ENCODE measurements at regions not wholly inside any gene's neighbourhood (a gene's known extent, or its start where the extent isn't known, plus 50 kb on each side); places are given as distances from the start of the nearest gene placed in this dataset.

DNA sequence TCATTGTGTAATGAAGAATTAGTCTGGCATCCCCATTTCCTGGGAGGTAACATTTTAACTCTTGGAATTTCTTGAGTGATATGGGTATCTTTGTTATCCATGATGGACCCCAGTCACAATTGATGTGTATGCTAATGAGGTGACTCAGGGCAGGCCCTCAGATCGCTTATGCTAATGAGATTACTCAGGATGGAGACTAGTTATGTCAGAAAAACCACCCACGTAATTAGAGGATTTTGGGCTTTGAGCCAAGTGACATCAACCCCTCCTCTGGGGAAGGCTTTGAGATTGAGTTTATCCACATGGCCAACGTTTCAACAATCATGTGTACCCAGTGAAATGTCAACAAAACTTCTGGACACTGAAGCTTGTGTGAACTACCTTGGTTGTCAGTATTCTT lies 772.7 kb downstream of the STPG2 start:
- H3K4me3 ChIP-seq (ENCODE audit: low read length), result no peak overlapping the region
- TF ChIP-seq, protein P1, sequence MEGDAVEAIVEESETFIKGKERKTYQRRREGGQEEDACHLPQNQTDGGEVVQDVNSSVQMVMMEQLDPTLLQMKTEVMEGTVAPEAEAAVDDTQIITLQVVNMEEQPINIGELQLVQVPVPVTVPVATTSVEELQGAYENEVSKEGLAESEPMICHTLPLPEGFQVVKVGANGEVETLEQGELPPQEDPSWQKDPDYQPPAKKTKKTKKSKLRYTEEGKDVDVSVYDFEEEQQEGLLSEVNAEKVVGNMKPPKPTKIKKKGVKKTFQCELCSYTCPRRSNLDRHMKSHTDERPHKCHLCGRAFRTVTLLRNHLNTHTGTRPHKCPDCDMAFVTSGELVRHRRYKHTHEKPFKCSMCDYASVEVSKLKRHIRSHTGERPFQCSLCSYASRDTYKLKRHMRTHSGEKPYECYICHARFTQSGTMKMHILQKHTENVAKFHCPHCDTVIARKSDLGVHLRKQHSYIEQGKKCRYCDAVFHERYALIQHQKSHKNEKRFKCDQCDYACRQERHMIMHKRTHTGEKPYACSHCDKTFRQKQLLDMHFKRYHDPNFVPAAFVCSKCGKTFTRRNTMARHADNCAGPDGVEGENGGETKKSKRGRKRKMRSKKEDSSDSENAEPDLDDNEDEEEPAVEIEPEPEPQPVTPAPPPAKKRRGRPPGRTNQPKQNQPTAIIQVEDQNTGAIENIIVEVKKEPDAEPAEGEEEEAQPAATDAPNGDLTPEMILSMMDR (IDR thresholded peaks at IDR 0.05; ENCODE audit: insufficient read depth, low read depth, low read length, missing control alignments), result no peak
- peak; percentile 56 for DNase-seq (ENCODE audit: low read depth)

DNA sequence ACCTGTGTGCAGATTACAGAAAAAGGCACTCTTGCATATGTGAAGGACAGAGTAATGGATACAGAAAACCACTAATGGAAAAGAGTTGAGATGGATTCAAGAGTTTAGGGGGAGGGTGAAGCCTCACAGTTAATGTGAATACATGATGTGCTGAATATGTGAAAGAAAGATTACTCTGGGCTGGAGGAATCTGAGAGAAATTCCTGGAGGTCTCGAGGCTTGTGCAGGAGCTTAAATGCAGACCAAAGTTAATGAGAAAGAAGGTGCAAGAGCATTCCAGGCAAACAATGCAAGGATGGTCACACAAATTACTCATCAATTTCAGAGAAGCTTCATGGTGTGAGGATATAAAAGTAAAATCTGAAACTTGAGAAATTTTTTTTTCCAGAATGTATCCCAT lies 768.8 kb downstream of the STPG2 start:
- H3K4me3 ChIP-seq (ENCODE audit: low read length), result no peak overlapping the region
- TF ChIP-seq, protein P1 (IDR thresholded peaks at IDR 0.05; ENCODE audit: insufficient read depth, low read depth, low read length, missing control alignments), result no peak
- no peak for DNase-seq (ENCODE audit: low read depth)

- DNase-seq (ENCODE audit: low read depth), result no peak
- no peak overlapping the region for H3K4me3 ChIP-seq (ENCODE audit: low read length)
- TF ChIP-seq, protein P1 (IDR thresholded peaks at IDR 0.05; ENCODE audit: insufficient read depth, low read depth, low read length, missing control alignments), result no peak
Observed at GRCh38 chr4:97386969-97387368, 756.3 kb downstream of the STPG2 start.

DNA sequence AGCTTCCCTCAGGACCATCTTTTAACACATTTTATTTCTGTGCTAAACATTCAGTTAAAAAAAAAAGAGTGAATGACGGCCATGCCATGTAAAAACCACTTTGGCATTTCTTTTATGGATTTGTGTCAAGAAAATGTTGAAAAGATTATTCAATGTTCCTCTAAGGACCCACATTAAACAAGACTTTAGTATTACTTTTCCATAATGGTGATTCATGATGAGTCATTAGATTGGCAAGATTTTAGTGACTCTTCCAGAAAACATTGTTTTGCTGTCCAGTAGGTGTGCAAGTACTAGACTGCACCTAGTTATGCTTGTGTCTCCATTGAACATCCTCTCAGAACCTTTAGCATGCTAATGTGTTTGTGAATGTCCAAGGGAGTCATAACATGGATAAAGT lies 748.6 kb downstream of the STPG2 start:
- TF ChIP-seq, protein P1 (IDR thresholded peaks at IDR 0.05; ENCODE audit: insufficient read depth, low read depth, low read length, missing control alignments), result no peak
- no peak overlapping the region for H3K4me3 ChIP-seq (ENCODE audit: low read length)
- peak; percentile 59 for DNase-seq (ENCODE audit: low read depth)

DNA sequence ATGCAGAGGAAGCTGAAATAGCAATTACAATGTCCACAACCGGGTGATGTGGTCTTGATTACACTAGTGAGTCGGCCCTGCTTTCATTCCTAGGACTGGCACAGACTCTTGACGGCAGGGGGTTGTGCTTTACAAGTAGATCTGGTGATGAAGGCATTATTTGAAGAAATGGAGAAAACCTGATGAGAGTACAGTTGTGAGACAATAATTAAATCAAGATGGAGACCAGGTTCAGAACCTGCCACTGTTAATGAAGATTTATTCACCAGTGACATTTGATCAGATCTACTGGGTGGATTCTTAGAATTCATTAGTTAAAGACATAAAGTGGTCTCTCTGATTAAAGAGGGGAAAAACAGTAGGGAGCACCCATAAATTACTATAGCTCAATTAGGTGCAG lies 747.2 kb downstream of the STPG2 start:
- no peak for DNase-seq (ENCODE audit: low read depth)
- TF ChIP-seq, protein P1 (IDR thresholded peaks at IDR 0.05; ENCODE audit: insufficient read depth, low read depth, low read length, missing control alignments), result no peak

GRCh38 chr4:97396605-97397004 lies 746.7 kb downstream of the STPG2 start:
- H3K4me3 ChIP-seq (ENCODE audit: low read length), result no peak overlapping the region
- TF ChIP-seq, protein P1 (IDR thresholded peaks at IDR 0.05; ENCODE audit: insufficient read depth, low read depth, low read length, missing control alignments), result no peak
- DNase-seq (ENCODE audit: low read depth), result no peak

More for the DNA sequence above, 747.2 kb downstream of the STPG2 start:
- no peak overlapping the region for H3K4me3 ChIP-seq (ENCODE audit: low read length)

- no peak for DNase-seq (ENCODE audit: low read depth)
- H3K4me3 ChIP-seq (ENCODE audit: low read length), result no peak overlapping the region
- TF ChIP-seq, protein P1 (IDR thresholded peaks at IDR 0.05; ENCODE audit: insufficient read depth, low read depth, low read length, missing control alignments), result no peak
Observed at GRCh38 chr4:97404876-97405523, 738.3 kb downstream of the STPG2 start.

Data from epithelial cell of esophagus (primary cell).